ENCODE measurements at regions not wholly inside any gene's neighbourhood (a gene's known extent, or its start where the extent isn't known, plus 50 kb on each side); places are given as distances from the start of the nearest gene placed in this dataset.

DNA sequence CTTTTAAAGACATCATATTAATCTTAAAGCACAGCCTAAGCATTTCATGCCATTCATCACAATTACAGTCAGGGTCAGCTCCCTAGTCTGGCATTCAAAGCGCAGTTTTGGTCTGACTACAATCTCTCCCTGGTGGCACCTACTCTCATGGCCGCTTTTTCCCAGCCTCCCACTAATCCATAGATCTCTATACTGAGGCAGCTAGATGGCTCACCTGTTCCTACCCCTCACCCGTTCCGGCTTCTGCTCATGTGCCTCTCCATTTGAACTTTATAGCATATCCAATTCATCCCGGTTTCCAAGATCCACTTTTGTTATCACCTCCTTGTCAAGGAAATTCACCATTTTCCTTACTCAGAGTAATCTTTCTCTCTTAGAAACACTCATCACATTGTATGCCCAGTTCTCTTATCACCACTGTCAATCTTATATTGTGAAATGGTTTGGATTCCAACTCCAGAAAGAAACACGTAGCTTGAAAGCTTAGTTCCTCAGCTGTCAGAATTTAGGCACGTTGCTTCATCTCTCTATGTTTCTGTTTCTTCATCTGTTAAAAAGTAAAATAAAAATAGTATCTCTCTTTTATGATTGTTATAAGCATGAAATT lies 220.0 kb upstream of the UBE2E2 start:
- DNase-seq (ENCODE audit: low read depth), result no peak

DNA sequence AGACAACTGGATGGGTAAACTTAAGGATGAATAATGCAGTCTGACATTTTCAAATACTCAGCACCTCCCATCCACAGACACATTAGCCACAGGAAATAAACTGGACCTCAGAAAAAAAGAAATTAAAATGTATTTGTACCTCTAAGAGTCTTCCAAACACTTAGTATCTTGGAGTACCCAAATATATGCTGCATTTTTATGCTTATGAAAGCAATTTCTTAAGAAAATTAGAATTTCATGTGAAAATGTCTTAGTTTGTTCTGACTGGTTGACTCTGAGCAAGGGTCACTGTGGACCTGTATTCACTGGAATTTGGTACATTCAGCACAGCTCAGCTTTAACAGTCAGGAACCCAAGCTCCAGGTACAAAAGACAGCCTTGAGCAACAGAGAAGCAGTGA lies 216.2 kb upstream of the UBE2E2 start:
- DNase-seq (ENCODE audit: low read depth), result no peak

DNA sequence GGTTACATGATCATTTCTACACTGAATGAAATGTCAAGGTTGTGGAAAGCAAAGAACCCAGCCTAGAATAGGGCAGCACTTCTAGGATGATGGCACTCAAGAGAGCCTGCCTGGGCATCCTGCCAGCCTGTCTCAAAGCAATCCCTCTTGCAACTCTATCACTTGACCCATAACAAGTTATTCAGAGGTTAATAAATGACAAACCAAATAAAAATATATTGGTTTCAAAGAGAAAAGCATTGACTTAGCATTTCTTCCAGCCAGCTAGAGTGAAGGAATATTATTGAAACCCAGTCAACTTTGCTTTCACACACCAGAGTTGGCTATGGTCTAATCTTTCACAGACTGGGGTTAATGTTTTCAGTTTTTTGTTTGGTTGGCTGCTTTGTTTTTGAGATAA lies 214.6 kb upstream of the UBE2E2 start:
- no peak for DNase-seq (ENCODE audit: low read depth)

DNA sequence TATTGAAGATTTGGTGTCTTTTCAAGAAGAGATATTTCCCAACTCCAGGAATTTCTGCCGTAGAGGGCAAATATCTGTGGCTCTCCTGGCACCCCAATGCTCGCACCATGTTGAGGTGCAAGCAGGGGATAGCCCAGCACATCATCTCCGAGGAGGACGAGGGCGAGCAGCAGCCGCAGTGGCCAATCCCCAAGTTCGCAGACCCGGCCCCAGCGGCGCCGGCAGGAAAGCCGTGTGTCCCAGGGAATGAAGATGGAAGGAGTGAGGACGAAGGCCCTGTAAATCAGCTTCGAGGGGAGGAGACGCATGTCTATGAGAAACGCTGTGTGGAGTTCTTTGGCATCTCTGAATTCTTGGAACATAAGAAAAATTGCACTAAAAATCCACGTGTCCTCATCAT lies 213.4 kb upstream of the UBE2E2 start:
- no peak for DNase-seq (ENCODE audit: low read depth)

DNA sequence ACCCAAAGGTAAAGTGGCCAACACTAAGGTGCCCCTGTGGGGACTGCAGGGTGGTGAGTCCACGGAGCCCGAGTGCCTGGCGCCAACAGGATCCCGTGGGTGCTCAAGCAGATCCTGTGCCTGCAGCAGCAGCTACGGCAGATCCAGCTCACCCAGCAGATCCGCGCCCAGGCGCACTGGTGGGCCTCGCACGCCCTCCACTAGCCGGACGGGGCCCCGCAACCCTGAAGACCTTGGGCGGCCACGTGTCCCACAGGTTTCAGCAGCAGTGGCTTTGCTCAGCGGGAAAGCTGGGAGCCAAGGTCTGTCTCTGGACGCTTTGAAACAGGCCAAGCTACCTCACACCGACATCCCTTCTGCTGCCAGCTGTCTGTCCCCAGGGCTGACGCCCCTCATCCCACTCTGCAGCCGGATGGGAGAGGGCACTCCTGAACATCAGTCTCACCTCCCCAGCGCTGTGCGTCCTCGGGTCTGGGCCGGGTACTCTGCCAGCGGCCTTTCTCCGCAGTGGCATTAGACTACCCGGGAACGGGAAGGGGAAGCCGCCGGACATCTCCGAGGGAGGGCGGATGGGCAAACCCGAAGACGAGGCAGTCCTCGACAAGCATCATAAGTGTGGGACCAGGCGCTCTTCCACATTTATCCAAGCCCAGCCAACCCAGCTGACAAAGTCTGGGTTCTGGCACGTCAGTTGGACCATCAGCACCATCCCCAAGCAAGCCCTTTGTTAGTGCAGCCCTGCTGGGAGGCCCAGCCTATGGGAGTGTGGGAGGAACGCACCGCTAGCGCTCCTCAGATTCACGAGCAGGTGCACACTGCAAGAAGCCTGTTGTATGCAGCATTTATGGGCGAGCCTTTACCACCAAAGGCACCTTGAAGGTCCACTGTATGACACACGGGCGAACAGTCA lies 212.6 kb upstream of the UBE2E2 start:
- no peak for DNase-seq (ENCODE audit: low read depth)

DNA sequence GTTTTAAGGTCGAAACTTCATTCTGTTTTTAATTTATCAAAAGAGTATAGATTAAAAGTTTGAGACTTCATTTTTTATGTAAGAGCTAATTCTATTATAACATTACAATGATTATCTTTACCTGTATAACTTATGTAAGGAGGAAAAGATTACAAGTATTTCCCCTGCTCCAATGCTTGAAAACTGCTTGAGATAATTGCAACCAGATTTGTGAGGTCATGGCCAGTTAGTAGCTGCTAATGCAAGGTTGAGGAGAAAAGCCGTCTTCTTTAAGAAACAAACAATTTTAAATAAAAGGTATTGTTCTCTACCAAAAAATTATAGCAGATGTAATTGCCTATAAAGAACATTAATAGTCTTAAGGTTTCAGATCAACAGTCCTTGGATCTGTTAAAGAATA lies 208.3 kb upstream of the UBE2E2 start:
- DNase-seq (ENCODE audit: low read depth), result no peak

DNA sequence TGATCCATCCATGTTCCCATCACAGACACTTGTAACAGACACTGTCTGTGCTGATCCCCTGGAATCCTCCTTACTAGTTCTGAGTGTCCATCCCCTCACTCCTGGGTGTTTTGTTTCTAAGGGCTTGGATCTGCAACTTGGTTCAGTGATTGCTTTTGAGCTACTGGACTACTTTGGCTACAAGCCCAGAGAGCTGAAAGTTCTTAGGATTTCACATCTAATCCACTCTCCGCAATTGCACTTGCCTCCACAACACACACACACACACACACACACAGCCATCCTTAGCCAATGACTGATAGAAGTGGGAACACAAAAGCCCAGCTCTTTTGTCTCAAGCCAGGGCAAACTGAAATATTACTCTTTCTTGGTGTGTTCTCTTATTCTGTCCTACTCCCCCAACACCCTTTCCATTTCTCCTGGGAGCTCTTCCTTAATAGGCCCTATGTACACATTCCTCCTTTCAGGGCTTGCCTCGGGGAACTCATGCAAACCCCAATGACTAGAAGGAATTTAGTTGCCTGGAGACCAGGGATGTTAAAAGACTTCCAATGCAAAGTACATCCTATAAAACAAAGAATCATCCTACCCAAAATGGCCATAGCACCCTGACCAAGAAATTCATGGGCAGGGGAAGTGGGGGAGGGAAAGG lies 206.1 kb upstream of the UBE2E2 start:
- no peak for DNase-seq (ENCODE audit: low read depth)

DNA sequence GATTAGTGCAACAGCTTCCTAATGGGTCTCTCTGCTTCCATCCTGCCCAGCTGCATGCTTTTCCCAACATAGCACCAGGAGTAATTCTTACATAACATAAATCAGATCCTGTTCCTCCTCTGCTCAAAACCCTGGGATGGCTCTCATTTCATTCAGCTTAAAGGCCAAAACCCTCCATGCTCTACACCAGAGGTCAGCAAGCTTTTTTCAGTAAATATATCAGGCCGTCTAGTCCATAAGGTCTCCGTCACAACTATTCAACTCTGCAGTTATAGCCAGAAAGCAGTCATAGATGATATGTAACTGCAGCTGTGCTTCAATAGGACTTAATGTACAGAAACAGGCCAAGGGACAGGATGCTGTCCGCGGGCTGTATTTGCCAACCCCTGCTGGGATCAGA lies 202.8 kb upstream of the UBE2E2 start:
- DNase-seq (ENCODE audit: low read depth), result no peak

DNA sequence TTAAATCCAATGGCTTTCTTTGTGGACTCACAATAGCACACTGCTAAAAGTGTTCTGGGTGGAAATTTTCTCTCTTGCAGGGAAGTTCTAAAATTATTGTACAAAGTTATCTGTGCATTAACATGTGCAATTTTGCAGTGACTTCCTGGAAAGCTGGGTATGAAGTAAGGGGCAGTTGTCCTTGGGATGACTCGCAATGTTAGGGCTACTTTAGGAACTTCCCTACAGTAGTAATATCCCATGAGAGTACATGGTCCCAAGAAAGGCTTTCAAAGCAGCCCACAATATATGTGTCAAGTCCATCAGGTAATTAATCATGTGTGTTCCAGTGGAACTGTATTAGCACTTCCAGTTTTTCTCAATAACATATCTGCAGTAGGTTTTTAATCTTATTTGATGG lies 201.0 kb upstream of the UBE2E2 start:
- DNase-seq (ENCODE audit: low read depth), result no peak

DNA sequence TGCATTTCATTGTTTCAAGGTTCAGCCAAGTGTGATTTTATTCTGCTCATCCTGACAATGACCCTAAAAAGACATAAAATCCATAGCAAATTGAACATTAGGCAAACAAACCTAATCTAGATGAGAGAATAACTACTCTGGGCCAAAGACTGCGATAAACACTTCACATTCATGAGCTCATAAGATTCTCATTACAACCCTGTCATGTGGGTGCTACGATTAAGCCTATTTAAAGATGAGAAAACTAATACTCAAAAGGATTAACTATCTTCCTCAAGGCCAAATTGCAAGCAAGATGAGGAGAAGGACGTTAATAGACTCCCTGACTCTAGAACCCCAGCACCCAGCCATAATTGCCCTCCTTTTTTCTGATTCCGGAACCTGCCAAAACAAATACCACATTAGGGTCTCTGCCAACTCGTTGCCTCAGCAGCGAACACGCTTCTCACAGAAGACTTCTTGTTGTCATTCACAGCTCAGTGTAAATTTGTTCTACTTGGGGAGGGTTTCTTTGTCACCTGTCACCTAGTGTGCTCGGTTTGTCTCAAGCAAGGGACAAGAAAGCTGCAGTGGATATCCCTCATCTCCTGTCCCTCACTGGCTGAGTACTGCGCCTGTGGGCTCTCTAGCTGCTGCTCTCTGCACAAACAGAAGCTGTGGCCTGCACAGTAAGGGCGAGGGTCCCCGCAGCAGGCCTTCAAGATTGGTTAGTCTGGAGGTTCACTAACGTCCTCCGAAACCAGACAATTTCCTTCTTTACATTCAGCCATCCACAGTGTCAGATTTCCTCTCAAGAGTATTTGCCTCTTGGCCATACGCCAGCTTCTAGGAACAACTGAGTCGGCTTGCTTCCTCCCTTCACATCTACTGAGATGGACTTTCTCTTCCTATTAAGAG lies 200.0 kb upstream of the UBE2E2 start:
- no peak for DNase-seq (ENCODE audit: low read depth)

DNA sequence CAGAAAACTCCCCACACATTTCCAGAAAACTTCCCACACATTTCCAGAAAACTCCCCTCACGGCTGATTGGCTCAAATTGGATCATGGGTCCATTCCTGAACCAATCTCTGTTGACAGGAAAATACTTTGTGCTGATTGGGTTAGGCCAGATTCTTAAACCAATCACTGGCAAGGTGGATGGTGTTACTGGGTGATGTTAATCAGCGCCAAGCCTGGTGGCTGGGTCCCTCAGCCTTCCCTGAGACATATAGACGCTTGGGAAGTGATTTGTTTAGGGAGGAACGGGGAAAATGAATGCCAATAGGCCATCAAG lies 199.4 kb upstream of the UBE2E2 start:
- DNase-seq (ENCODE audit: low read depth), result no peak

DNA sequence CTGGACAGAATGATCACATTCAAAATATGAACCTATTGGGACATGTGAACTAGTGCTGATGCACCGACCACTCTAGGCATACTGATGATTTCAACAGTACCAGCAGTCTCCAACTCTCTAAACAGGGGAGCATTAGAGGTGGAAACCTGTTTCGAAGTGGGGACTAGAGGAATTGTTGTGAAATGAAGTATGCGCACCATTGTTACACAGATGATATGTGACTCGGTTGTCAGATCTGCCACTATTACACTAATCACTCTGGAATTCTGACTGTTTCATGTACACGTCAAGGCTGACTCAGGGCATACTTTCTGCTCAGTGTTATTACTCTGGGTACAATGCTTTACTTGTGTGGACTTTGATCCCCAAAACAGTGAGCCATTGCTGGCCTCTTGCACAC lies 198.2 kb upstream of the UBE2E2 start:
- peak; percentile 86 for DNase-seq (ENCODE audit: low read depth)

DNA sequence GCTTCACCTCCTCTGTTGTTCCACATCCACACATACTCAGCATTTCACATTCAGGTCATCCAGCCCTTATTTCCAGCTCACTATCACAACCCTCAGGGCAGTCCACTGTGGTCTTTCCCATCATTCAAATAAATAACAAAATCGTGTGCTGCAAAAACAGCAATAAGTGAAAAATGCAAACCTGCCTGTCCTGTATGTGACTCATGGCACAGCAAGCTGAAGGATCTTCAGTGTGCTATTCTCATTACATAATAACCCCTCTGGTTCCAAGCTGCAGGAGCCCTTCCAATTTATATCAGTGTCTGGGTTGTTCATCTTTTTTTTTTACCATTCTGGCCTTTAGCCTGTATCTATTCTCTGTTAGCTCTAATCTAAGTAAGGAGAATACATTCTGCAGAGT lies 185.3 kb upstream of the UBE2E2 start:
- peak; percentile 50 for DNase-seq (ENCODE audit: low read depth)

DNA sequence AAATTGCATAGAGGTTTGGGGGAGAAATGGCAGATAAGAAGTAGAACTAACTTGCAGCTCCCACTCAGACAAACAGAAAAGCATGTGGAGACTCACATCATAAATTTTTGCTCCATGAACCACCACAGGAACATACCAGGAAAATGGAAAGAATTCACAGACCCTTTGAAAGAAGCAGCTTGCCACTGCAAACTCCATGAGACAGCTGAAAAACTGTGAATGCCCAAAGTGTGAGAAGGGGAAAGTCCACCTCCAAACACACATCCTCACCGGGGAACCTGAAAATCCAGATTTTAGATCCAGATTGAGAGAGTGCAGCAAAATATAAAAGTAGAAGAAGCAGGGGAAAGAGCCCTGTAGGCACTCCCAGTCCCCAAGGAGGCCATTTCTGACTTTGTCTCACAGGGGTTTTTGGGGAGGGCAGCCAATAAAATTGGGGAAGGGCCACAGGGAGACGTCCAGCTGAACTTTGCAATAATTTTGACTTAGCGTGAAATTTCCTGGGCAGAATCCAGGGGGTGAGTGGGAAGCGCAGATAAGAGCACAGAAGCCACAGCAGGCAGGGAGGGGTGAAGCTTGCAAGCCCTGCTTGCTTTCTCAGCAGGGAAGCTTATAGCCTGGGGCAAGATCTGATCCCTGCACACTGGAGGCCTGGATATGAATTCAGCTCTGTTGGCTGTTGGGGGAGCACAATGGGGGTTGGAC lies 183.4 kb upstream of the UBE2E2 start:
- DNase-seq (ENCODE audit: low read depth), result no peak

DNA sequence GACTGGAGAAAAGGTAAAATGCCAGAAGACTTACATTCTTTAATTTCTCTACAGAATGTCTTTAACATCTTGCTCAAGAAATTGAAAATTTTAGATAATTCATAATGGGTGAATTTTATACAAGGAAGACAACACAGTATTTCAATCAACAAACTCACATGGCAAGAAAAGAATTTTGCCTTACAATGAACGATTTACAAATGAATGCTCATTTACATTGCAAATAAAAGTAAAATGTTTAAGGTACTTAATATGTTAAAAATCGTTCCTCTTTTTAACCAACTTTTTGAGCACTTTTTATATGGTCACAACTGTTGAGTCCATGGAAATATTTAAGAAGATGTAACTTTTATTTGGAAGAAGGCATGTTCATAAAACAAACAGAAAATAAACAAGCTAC lies 174.8 kb upstream of the UBE2E2 start:
- DNase-seq (ENCODE audit: low read depth), result no peak

DNA sequence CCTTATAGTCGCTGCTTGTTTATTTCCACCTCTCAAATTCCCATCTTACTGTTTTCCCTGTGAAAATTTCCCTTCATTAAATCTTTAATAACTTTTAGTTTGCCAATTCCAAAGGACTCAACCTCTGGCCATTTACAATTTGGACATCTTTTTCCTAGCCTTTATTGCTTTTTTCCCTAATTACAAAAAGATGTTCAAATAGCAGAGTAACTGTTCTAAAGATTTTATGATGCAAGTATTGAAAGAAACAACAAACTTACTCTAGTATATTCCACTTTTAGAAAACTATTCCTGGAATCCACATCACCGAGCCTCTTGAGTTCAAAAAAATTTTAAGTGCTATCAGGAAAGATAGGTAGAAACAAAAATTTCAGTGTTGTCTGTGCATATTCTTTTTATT lies 174.1 kb upstream of the UBE2E2 start:
- no peak for DNase-seq (ENCODE audit: low read depth)

DNA sequence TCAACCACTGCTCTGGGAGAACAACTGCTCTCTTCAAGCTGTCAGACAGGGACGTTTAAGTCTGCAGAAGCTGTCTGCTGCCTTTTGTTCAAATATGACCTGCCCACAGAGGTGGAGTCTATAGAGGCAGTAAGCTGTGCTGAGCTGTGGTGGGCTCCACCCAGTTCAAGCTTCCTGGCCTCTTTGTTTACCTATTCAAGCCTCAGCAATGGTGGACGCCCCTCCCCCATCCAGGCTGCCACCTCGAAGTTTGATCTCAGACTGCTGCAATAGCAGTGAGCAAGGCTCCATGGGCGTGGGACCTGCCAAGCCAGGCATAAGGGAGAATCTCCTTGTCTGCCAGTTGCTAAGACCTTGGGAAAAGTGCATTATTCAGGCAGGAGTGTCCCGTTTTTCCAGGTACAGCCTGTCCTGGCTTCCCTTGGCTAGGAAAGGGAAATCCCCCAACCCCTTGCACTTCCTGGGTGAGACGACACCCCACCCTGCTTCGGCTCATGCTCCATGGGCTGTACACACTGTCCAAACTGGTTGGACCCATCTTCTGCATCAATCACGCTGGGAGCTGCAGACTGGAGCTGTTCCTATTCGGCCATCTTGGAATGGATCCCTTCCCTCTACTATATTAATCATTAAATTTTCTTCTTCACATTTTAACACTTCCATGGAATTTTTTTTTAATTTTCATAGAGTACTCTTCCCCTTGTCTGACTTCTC lies 167.0 kb upstream of the UBE2E2 start:
- DNase-seq (ENCODE audit: low read depth), result no peak

DNA sequence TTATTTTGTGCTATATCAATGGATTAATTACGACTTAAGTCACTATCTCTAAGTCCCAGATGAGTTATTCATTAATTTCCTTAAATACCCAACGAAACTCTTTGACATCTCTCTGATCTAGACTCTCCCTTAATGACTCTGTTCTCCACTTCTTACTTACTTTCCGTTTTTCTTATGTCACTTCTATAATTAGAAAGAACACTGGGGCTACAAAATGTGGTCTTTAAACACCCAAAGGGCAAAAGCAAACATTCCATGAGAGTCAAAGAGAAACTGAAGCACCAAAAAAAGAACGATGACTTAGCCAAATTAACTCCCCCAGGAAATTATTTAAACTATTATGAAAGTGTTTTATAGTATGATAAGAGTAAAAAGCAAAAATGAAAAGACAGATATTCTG lies 166.4 kb upstream of the UBE2E2 start:
- DNase-seq (ENCODE audit: low read depth), result no peak

DNA sequence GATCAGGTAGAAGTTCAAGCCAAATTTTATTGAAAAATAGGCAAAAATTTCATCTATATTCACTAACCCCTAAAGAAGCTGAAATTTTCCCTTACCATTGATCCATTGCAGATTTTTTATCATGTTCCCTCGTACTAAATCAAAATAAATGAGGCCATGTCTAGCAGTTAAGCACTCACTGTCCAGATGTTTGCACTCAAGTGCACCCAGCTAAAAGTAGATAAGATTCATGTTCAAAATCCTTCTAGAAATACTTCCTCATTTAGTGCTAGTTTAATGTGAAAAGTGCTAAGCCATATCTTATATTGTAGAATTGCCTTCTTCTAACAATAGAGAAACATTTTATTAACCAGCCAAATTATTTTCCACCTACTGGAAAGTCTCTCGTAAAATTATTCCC lies 164.7 kb upstream of the UBE2E2 start:
- DNase-seq (ENCODE audit: low read depth), result no peak

DNA sequence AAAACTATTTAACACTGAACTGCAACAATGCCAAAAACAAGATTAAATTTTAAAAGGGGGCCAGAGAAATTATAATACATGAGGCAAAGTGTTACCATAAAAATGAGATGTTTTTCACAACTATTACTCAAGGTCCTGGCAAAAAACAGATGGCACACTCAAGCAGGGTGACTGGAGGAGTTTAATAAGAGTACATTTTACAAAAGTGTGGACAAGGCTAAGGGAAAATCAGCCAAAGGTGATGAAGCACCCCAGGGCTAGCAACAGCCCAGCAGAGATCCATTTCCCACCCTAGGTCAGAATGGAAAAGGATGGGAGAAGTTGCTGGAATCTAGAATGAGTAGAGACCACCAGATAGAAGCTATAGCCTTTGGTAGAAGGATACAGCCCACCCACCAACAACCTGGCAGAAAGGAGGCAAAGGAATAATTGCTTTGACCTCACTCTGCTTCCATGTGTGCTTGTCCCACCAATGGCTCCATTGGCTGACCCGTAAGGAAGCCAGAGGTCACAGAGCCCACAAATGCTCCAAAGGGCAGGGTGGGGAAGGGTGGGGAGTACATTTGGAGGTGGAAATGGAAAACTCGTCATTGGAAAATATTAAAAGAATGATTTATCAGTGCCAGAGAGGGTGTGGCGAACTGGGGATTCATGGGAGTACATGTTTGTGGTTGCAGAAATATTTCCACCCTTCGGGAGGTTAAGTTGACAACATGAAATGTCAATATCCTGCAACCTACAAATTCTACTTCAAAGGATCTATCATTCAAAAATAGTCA lies 161.0 kb upstream of the UBE2E2 start:
- DNase-seq (ENCODE audit: low read depth), result peak; percentile 15
